Upper lobe of left lung (tissue), 4 donors: ENCODE measurements at regions not wholly inside any gene's neighbourhood (a gene's known extent, or its start where the extent isn't known, plus 50 kb on each side); places are given as distances from the start of the nearest gene placed in this dataset.

Source experiments
- CTCF ChIP-seq, 6 experiments: fragments of 450-650 bp in 4 of 6; fragments of 200-600 bp in 2 of 6; sonication (generic) in 2 of 6; IDR thresholded peaks; one replicate each; pipeline ENCODE4 v1.5.1; 2016 to 2019; ENCODE audit warnings: antibody characterized with exemption in 6 of 6
- EP300 ChIP-seq, 4 donors: sonication (generic); formaldehyde crosslinking; IDR thresholded peaks; one replicate each; pipeline ENCODE4 v1.5.1; 2017; ENCODE audit warnings: antibody characterized with exemption in 4 of 4, control low read depth in 2 of 4
- POLR2A ChIP-seq, 4 donors: fragments of 450-650 bp; IDR thresholded peaks; one replicate each; pipeline ENCODE4 v1.5.1; 2016 to 2017; ENCODE audit warnings: antibody characterized with exemption in 4 of 4, mild to moderate bottlenecking in 2 of 4
- POLR2AphosphoS5 ChIP-seq, 2 donors: sonication (generic); formaldehyde crosslinking; IDR thresholded peaks; one replicate each; pipeline ENCODE4 v1.5.1; 2017; ENCODE audit warnings: antibody characterized with exemption in 2 of 2

- TF ChIP-seq CTCF (IDR thresholded peaks at IDR 0.05) (no peak), POLR2AphosphoS5 (IDR thresholded peaks at IDR 0.05) (no peak), POLR2A (IDR thresholded peaks at IDR 0.05) (no peak), EP300 (IDR thresholded peaks at IDR 0.05) (no peak)
Observed at GRCh38 chr4:24405341-24405740, 179.0 kb downstream of the DHX15 start.
